Effector memory CD4-positive, alpha-beta T cell (primary cell): ENCODE measurements at regions not wholly inside any gene's neighbourhood (a gene's known extent, or its start where the extent isn't known, plus 50 kb on each side); places are given as distances from the start of the nearest gene placed in this dataset.
"Not testable (repeated sequence)": the region's sequence is repeated elsewhere in the genome, so short reads cannot be mapped to it uniquely, and the experiment has no call there.

Source experiments
- DNase-seq, 3 donors: peaks; one replicate each; pipeline ENCODE4 v3.0.0-alpha.2; 2020
- H3K27ac ChIP-seq: 2 replicates; pipeline ENCODE4 v1.7.0; 2013; ENCODE audit warnings: mild to moderate bottlenecking, low read length, moderate library complexity; ENCODE audit not compliant: insufficient read depth, poor library complexity, severe bottlenecking
- H3K27me3 ChIP-seq: replicated peaks from 2 replicates; pipeline ENCODE4 v1.7.0; 2013; ENCODE audit warnings: mild to moderate bottlenecking, low read length; ENCODE audit not compliant: insufficient read depth, control insufficient read depth, poor library complexity, severe bottlenecking
- H3K36me3 ChIP-seq: 2 replicates; pipeline ENCODE4 v1.7.0; 2013; ENCODE audit warnings: mild to moderate bottlenecking, low read length, moderate library complexity; ENCODE audit not compliant: control insufficient read depth, insufficient read depth
- H3K4me1 ChIP-seq: 2 replicates; pipeline ENCODE4 v1.7.0; 2013; ENCODE audit warnings: low read length, mild to moderate bottlenecking; ENCODE audit not compliant: control insufficient read depth, insufficient read depth, poor library complexity, severe bottlenecking
- H3K4me3 ChIP-seq: 2 replicates; pipeline ENCODE4 v1.7.0; 2013; ENCODE audit warnings: low read length, low read depth, mild to moderate bottlenecking; ENCODE audit not compliant: insufficient read depth, poor library complexity, severe bottlenecking
- H3K9me3 ChIP-seq: 2 replicates; pipeline ENCODE4 v1.7.0; 2013; ENCODE audit warnings: mild to moderate bottlenecking, low read length, moderate library complexity; ENCODE audit not compliant: control insufficient read depth

DNA sequence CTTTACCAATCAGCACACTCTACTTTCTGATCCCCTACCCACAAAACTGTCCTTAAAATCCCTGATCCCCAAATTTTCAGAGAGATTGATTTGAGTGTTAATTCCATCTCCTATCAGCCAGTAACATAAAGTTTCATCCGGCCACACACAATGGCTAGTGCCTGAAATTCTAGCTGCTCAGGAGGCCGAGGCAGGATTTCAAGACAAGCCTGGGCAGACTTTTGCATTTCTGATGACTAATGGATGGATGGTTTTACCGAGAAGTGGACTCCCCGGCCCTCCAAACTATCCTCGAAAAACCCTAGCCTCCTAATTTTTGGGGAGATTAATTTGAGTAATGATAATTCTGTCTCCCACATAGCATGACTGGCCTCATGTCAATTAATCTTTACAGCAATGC, 269.8 kb upstream of the POU1F1 start:
- H3K4me1 ChIP-seq = no peaks in the 10 kb centered on the region
- H3K4me3 ChIP-seq = no peak overlapping the region
- no peaks in the 10 kb centered on the region for H3K27me3 ChIP-seq
- H3K36me3 ChIP-seq = no peaks in the 10 kb centered on the region
- no peak for DNase-seq
- H3K9me3 ChIP-seq = no peaks in the 10 kb centered on the region
- no peak overlapping the region for H3K27ac ChIP-seq

DNA sequence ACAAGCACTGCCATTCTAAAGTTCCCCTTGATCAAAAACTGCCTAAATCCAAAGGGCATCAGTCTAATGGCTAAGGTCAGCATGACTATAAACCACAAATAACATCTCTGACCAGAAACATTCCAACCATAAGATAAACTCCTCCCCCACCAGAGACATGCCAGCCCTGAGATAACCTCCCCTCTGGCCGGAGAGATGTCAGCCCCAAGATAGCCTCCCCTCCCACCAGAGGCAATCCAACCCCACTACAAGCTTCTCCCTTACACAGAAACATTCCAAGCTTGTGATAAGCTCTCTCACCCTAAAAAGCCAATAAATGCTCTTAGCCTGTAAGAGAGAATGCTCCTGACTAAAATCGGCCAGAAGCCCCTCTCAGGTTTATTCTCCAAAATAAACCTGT, 267.0 kb upstream of the POU1F1 start:
- H3K9me3 ChIP-seq, DNase-seq, H3K27me3 ChIP-seq, H3K36me3 ChIP-seq, H3K27ac ChIP-seq, H3K4me1 ChIP-seq, H3K4me3 ChIP-seq: not testable (repeated sequence)

DNA sequence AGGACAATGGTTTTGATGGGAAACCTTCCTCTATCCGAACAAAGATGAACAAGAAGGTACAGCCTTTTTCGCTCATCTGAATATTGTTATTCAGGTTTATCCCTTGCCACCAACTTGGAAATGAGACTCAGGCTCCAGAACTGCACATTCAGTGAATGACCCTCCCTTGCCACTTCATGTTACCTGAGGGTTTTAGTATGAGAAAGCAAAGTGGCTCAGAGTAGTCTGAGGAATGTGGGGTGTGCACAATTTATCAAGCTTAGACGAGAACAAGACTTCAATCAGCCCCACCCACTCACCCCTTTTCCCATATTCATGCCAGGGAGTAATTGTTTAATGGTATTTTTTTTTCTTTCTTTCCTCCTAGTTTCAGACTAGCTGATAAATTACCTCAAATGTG, 265.3 kb upstream of the POU1F1 start:
- no peak overlapping the region for H3K4me3 ChIP-seq
- H3K27ac ChIP-seq = no peak overlapping the region
- H3K4me1 ChIP-seq = no peaks in the 10 kb centered on the region
- no peaks in the 10 kb centered on the region for H3K36me3 ChIP-seq
- no peak for DNase-seq
- H3K9me3 ChIP-seq = no peaks in the 10 kb centered on the region
- H3K27me3 ChIP-seq = no peaks in the 10 kb centered on the region

DNA sequence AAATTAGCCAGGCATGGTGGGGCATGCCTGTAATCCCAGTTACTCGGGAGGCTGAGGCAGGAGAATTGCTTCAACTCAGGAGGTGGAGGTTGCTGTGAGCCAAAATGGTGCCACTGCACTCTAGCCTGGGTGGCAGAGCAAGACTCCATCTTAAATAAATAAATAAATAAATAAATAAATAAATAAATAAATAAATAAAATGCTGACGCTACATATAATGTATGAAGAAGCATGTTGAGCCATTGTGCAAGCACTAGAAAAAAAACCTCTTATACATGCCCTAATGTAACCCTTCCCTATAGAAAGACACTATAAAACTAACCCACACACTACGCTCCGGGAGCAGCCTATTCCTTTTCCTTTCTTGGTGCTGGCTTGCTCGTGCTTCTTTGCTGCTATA, 262.3 kb upstream of the POU1F1 start:
- not testable (repeated sequence) for H3K27me3 ChIP-seq, H3K27ac ChIP-seq, H3K36me3 ChIP-seq, DNase-seq, H3K4me3 ChIP-seq, H3K4me1 ChIP-seq, H3K9me3 ChIP-seq

DNA sequence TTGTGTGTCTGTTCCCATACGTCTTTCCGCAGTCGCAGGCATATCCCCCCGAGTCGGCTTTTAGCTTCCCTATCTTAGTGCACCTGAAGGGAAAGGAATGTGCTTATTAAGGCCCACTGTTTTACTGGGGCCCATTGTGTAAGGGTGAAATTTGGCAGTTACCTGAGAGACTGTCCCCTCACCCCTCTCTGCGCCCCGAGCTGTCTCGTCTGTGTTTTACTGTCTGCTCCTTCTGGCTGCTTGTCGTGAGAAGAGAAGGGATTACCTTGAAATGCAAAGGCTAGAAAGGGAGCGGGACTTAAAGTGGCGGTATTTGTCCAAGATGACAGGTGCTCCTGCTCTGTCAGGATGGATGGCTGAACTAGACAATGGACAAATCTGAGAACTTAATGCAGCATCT, 233.0 kb upstream of the POU1F1 start:
- no peak for DNase-seq
- no peaks in the 10 kb centered on the region for H3K27me3 ChIP-seq
- no peak overlapping the region for H3K4me3 ChIP-seq
- no peaks in the 10 kb centered on the region for H3K9me3 ChIP-seq
- H3K4me1 ChIP-seq = no peaks in the 10 kb centered on the region
- no peak overlapping the region for H3K27ac ChIP-seq
- no peaks in the 10 kb centered on the region for H3K36me3 ChIP-seq

DNA sequence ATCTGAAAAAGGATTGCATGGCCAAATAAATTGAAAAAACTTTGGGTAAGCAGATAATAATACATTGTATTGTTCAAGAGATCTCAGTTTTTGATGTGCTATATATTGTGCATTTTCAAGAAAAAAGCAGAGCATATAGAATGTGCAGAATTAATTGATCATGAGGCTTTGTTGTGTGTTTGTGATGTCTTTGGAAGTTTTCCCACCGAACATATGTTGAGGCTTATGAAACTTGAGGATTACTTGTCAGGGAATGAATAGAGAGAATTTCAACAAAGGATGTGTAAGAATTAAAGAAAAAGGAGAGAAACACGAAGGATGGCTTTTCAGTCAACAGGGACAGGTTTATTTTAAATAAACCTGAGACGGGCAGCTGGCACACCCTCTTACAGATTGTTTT, 232.5 kb upstream of the POU1F1 start:
- no peak overlapping the region for H3K27ac ChIP-seq
- no peaks in the 10 kb centered on the region for H3K9me3 ChIP-seq
- no peaks in the 10 kb centered on the region for H3K27me3 ChIP-seq
- no peak overlapping the region for H3K4me3 ChIP-seq
- no peaks in the 10 kb centered on the region for H3K4me1 ChIP-seq
- H3K36me3 ChIP-seq = no peaks in the 10 kb centered on the region
- DNase-seq = no peak

DNA sequence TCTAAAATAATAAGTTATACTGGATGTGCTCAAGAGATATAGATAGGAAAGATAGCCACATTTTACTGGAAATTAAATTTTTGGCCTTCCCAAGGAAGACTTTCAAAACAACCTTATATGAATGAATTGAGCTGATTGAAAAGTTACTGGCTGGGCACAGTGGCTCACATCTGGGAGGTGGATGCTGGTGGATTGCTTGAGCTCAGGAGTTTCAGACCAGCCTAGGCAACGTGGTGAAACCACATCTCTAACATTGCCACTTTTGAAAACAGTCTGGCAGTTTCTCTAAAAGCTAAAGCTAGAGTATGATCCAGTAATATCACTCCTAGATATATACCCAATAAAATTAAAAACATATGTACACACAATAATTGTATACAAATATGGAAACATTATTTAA, 231.4 kb upstream of the POU1F1 start:
- H3K4me1 ChIP-seq = no peaks in the 10 kb centered on the region
- no peak for DNase-seq

DNA sequence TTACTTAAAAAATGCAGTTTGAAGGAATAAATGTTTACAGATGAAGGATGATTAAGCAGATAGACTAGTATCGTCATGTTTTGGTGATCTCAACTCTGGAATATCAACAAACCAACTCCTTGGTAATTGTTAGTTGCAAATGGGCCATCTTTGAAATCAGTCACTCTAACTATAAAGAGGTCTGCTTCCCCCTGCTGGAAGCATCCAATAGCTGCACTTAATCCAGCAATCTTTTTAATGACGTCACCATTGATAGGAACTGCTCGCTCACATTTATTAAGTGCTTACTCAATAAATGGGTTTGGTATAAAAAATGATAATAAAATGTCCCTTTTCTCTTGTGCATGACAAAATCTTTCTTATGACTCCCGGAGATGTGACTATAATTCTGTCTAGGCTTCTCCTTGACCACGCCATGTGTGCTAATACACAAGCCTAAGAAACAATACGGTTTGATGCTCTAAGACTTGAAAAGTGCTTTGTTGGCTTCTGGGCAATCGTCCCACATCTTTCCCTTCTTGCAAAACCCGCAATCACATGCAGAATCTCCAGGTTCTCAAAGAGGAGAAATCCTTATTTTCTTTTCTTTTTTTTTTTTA, 227.6 kb upstream of the POU1F1 start:
- H3K4me1 ChIP-seq = no peaks in the 10 kb centered on the region
- DNase-seq = no peak
- H3K27ac ChIP-seq = no peak overlapping the region
- no peaks in the 10 kb centered on the region for H3K27me3 ChIP-seq
- no peaks in the 10 kb centered on the region for H3K36me3 ChIP-seq
- no peak overlapping the region for H3K4me3 ChIP-seq
- no peaks in the 10 kb centered on the region for H3K9me3 ChIP-seq

More for the DNA sequence above, 231.4 kb upstream of the POU1F1 start:
- H3K27ac ChIP-seq = no peak overlapping the region
- H3K27me3 ChIP-seq = no peaks in the 10 kb centered on the region
- H3K36me3 ChIP-seq = no peaks in the 10 kb centered on the region
- H3K9me3 ChIP-seq = no peaks in the 10 kb centered on the region
- H3K4me3 ChIP-seq = no peak overlapping the region

DNA sequence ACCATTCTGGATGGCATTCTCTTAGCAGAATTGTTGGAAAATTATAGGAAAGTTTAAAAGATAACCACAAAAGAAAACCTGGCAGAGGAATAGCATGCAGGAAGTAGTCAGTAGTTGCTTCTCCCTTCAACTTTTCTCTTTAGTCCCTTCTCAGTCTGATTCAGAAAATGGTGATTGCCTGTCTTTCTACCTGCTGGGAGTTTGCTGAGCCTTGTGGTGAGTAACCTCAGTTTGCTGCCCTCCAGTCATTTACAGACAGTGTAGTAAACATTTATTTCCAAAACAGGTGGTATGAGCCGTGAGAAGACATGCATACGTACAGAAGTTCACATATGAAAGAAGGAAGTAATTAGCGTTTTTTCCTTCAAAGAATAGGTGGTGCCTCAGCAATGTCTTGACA, 224.7 kb upstream of the POU1F1 start:
- Histone ChIP-seq H3K4me1 (no peaks in the 10 kb centered on the region), H3K9me3 (no peaks in the 10 kb centered on the region), H3K27ac (no peak overlapping the region), H3K4me3 (no peak overlapping the region), H3K36me3 (no peaks in the 10 kb centered on the region), H3K27me3 (no peaks in the 10 kb centered on the region)
- DNase-seq = no peak

DNA sequence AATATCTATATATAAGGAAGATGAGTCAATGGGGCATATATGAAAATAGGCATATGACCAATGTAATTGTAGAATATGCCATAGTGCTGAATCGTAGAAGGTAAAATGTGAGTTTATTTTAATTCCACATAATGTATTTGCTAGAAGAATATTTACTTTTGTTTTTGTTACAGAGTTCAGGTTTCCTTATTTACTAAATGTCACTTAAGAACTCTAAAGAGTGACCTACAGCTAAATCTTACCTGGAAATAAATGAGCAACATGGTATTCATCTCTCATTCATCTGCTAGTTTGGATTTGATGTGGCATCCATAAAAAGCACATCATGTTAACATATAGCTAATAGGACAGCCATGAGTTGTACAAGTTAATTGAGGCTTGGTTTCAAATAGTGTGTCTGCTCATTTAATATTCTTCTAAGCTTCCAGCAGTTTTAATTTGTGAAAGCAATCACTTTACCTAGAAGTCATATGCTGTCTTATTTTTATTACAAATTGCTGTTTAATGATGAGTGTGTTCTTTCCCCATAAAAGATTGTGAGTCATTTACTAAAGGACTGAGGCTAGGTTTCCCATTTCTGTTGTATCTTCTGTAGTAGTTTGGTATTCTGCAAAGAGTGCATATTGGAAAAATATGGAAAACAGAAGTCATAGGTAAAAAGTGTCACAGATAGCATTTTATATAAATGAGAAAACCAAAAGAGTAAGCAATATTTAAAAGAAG, 222.1 kb upstream of the POU1F1 start:
- DNase-seq = no peak
- H3K27ac ChIP-seq = no peak overlapping the region
- no peaks in the 10 kb centered on the region for H3K9me3 ChIP-seq
- H3K4me1 ChIP-seq = no peaks in the 10 kb centered on the region
- H3K4me3 ChIP-seq = no peak overlapping the region
- H3K36me3 ChIP-seq = no peaks in the 10 kb centered on the region
- no peaks in the 10 kb centered on the region for H3K27me3 ChIP-seq
